ENCODE measurements at regions not wholly inside any gene's neighbourhood (a gene's known extent, or its start where the extent isn't known, plus 50 kb on each side); places are given as distances from the start of the nearest gene placed in this dataset.

- Histone ChIP-seq H3K4me1 (ENCODE audit: insufficient read depth) (0 out of 2 replicates have a peak, but pooled peaks cover 11% of the 10 kb centered on the region), H3K4me2 (no peak overlapping the region), H3K4me3 (no peak overlapping the region), H3K79me2 (replicated peaks; ENCODE audit: insufficient read depth) (no peaks in the 10 kb centered on the region), H3F3A (replicated peaks; ENCODE audit: low read depth) (no peaks in the 10 kb centered on the region), H3K9me2 (ENCODE audit: insufficient read depth) (peaks cover 4% of the 10 kb centered on the region; the same call in 1 of the 2 replicates), H3K36me3 (ENCODE audit: insufficient read depth) (no peaks in the 10 kb centered on the region; the same call in 1 of the 2 replicates), H2AFZ (no peak overlapping the region), H4K20me1 (replicated peaks; ENCODE audit: insufficient read depth) (no peaks in the 10 kb centered on the region), H3K27me3 (ENCODE audit: insufficient read depth) (no peaks in the 10 kb centered on the region), H3K27ac (ENCODE audit: low read depth) (no peak overlapping the region)
- Mint-ChIP-seq H3K27ac (no peak overlapping the region), H3K36me3 (ENCODE audit: low read depth) (peaks cover 43% of the 10 kb centered on the region), H3K4me3 (no peak overlapping the region), H3K27me3 (ENCODE audit: insufficient read depth, low read depth, poor library complexity) (peaks cover 2% of the 10 kb centered on the region), H3K9me3 (peaks cover 32% of the 10 kb centered on the region), H3K4me1 (peaks cover 10% of the 10 kb centered on the region)
- DNase-seq (ENCODE audit: low spot score) (no peak), ATAC-seq (no peak)
- TF ChIP-seq ZNF114 (CRISPR knock-in tag; IDR thresholded peaks at IDR 0.05), result no peak
- no peak for TF ChIP-seq EZH2phosphoT487 (IDR thresholded peaks at IDR 0.05; ENCODE audit: unreplicated experiment)
- TF ChIP-seq STAT1 (IDR thresholded peaks at IDR 0.05; ENCODE audit: unreplicated experiment), result no peak
- no peak for TF ChIP-seq NANOG (IDR thresholded peaks at IDR 0.05; ENCODE audit: borderline replicate concordance)
- TF ChIP-seq JUNB (IDR thresholded peaks at IDR 0.05; ENCODE audit: unreplicated experiment), result no peak
- no peak for TF ChIP-seq POLR2AphosphoS5 (IDR thresholded peaks at IDR 0.05; ENCODE audit: low read depth)
- no peak for TF ChIP-seq CTCF (conservative IDR thresholded peaks at IDR 0.05; ENCODE audit: low read depth in 2 of 2)
- no peak for TF ChIP-seq EZH2 (IDR thresholded peaks at IDR 0.05; ENCODE audit: low read depth, unreplicated experiment)
- no peak for TF ChIP-seq CREB1 (CRISPR knock-in tag; IDR thresholded peaks at IDR 0.05; ENCODE audit: low read depth)
- TF ChIP-seq ZNF462 (CRISPR knock-in tag; IDR thresholded peaks at IDR 0.05), result no peak
- no peak for TF ChIP-seq ETS1 (IDR thresholded peaks at IDR 0.05)
- no peak for TF ChIP-seq REST (IDR thresholded peaks at IDR 0.05; ENCODE audit: unreplicated experiment)
- no peak for TF ChIP-seq ZNF331 (CRISPR knock-in tag; IDR thresholded peaks at IDR 0.05; ENCODE audit: low read depth)
These were observed 386.6 kb upstream of the VWC2 start for GRCh38 chr7:49386792-49387191.

Data from GM23338 (cell line).